Activated T-helper 2 cell treated with anti-CD3 and anti-CD28 coated beads, Interferon-gamma antibody, Interleukin-2, Interleukin-4, amounts not matched to agents 10 μg/mL and 5 μg/mL and 100 μg/mL, durations not matched to agents 14 hours and 24 hours and 36 hours (primary cell): ENCODE measurements at regions not wholly inside any gene's neighbourhood (a gene's known extent, or its start where the extent isn't known, plus 50 kb on each side); places are given as distances from the start of the nearest gene placed in this dataset.

ENCODE experiments used
- DNase-seq: peaks from one replicate; pipeline ENCODE4 v3.0.0; 2021; ENCODE audit warnings: low spot score
- H3K27ac Mint-ChIP-seq: one replicate; pipeline ENCODE4 v1.8.0; 2021; ENCODE audit warnings: mixed read lengths
- H3K27me3 Mint-ChIP-seq: one replicate; pipeline ENCODE4 v1.8.0; 2021; ENCODE audit warnings: low read depth, mixed read lengths
- H3K36me3 Mint-ChIP-seq: one replicate; pipeline ENCODE4 v1.8.0; 2021; ENCODE audit warnings: low read depth, mixed read lengths
- H3K4me1 Mint-ChIP-seq: one replicate; pipeline ENCODE4 v1.8.0; 2021; ENCODE audit warnings: low read depth, mixed read lengths
- H3K4me3 Mint-ChIP-seq: one replicate; pipeline ENCODE4 v1.8.0; 2021; ENCODE audit warnings: low read depth, mild to moderate bottlenecking, moderate library complexity, mixed read lengths
- H3K9me3 Mint-ChIP-seq: one replicate; pipeline ENCODE4 v1.8.0; 2021; ENCODE audit warnings: mixed read lengths
- intact Hi-C: fragments of 100-400 bp; cut with micrococcal nuclease; formaldehyde crosslinking; loops from one replicate; pipeline ENCODE4 v1.15.1; 2023

DNA sequence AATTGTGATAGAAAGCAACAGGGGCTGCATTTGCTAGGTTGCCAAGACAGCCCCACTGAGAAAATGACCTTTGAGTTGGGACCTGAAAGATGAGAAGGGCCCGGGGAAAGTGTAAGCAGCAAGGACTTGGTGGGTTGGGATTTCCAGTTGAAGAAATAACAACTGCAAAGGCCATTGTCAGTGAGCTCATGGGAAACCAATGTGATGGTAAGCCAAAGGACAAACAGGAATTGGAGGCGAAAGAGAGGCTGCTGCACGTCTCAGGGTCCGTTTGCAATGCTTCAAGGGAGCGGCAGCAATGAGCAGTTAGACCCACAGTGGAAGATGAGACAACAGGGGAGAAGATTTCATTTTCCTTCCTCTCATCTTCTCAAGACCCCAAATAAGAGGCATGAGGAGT lies 51.5 kb upstream of the RGPD4 start:
- H3K4me3 Mint-ChIP-seq = no peak overlapping the region
- H3K27ac Mint-ChIP-seq = no peak overlapping the region
- intact Hi-C loops = no loop called here
- H3K9me3 Mint-ChIP-seq = no peaks in the 10 kb centered on the region
- no peaks in the 10 kb centered on the region for H3K36me3 Mint-ChIP-seq
- H3K4me1 Mint-ChIP-seq = no peaks in the 10 kb centered on the region
- H3K27me3 Mint-ChIP-seq = no peaks in the 10 kb centered on the region
- no peak for DNase-seq

DNA sequence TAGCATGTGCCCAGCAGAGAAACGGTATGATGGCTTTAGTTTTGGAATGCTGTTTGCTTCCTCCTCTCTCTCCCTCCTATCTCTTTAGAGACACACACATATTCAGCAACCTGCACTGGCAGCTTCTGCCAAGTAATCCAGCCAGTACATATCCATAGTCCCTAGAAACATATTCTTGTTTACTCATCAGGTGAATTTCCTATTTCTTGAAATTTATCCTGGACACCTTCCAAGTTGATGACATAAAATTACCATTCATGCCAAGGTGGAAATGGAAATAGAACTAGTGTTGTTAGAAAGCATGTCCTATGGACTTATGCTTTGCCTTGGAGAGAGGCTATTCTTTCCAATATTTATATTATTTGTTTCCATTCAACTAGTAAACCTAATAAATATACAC lies 50.9 kb upstream of the RGPD4 start:
- intact Hi-C loops = no loop called here
- no peak for DNase-seq
- H3K4me3 Mint-ChIP-seq = no peak overlapping the region

DNA sequence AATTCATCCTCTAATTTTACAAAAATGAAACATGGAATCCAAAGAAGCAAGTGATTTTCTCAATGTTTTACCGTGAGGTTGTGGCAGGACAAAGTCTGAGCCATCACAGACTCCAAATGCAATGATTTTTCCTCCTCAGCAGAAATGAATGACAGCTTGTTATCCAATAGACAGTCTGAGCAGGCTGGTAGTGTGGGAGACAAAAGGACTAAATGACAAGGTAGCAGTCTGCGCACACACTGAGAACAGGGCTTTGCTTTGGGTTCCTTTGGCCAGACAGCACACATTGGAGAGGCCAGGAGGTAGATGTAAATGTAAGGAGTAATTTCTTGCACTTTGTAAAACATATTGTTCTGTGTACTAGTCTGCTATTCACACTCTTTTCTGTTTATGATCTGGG lies 50.3 kb upstream of the RGPD4 start:
- Mint-ChIP-seq H3K4me1 (no peaks in the 10 kb centered on the region), H3K27ac (no peak overlapping the region), H3K36me3 (no peaks in the 10 kb centered on the region), H3K9me3 (no peaks in the 10 kb centered on the region), H3K27me3 (no peaks in the 10 kb centered on the region), H3K4me3 (no peak overlapping the region)
- intact Hi-C loops = no loop called here
- DNase-seq = no peak

More for the DNA sequence above, 50.9 kb upstream of the RGPD4 start:
- Mint-ChIP-seq H3K4me1 (no peaks in the 10 kb centered on the region), H3K36me3 (no peaks in the 10 kb centered on the region), H3K9me3 (no peaks in the 10 kb centered on the region), H3K27ac (no peak overlapping the region), H3K27me3 (no peaks in the 10 kb centered on the region)
